GM12875 (cell line): ENCODE measurements at regions not wholly inside any gene's neighbourhood (a gene's known extent, or its start where the extent isn't known, plus 50 kb on each side); places are given as distances from the start of the nearest gene placed in this dataset.

ENCODE experiments used
- H3K4me3 ChIP-seq: one replicate; pipeline ENCODE4 v1.5.1; 2011; ENCODE audit warnings: low read depth, low read length, control low read depth
- TF ChIP-seq, protein P1 (sequence below): IDR thresholded peaks from 2 replicates; pipeline ENCODE4 v1.5.1; 2011; ENCODE audit warnings: low read depth, mild to moderate bottlenecking, control low read depth, inconsistent platforms, low read length, moderate library complexity, borderline replicate concordance; ENCODE audit not compliant: insufficient read depth

DNA sequence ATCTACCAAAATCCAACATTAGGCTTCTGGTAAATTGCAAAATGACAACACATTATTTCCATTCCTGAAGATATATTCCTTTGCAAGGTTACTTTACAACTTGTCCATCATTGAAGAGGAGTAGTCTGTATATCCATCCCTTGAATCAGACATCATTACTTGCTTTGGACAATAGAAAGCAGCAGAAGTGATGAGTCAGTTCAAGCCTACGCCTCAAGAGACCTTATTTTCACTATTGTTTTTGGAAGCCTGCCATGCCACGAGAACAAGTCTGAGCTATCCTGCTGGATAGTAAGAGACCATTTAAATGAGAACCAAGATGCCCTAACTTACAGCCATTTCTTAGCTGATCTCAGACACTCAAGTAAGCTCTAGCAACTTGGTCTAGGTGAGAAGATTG is 246.0 kb upstream of the HHIP start:
- TF ChIP-seq, protein P1, sequence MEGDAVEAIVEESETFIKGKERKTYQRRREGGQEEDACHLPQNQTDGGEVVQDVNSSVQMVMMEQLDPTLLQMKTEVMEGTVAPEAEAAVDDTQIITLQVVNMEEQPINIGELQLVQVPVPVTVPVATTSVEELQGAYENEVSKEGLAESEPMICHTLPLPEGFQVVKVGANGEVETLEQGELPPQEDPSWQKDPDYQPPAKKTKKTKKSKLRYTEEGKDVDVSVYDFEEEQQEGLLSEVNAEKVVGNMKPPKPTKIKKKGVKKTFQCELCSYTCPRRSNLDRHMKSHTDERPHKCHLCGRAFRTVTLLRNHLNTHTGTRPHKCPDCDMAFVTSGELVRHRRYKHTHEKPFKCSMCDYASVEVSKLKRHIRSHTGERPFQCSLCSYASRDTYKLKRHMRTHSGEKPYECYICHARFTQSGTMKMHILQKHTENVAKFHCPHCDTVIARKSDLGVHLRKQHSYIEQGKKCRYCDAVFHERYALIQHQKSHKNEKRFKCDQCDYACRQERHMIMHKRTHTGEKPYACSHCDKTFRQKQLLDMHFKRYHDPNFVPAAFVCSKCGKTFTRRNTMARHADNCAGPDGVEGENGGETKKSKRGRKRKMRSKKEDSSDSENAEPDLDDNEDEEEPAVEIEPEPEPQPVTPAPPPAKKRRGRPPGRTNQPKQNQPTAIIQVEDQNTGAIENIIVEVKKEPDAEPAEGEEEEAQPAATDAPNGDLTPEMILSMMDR, result no peak
- H3K4me3 ChIP-seq, result no peak overlapping the region

DNA sequence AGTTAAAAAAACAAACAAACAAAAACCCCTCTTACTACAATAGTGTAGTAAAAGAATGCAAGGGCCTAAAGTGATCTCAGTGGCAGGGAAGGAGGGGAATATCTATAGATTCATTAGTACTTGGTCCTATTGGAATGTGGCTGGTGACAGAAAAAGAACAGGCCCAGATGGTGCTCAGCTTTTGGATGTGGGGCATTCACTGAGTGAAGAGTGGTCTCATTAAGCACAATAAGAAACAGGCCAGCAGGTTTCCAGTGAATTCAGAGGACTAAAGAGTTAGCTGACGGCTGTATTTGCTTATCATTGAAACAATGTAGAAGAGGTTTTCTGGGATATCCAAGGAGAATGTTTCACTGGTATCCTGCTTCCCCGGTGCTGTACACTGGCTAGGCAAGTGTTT is 243.8 kb upstream of the HHIP start:
- no peak overlapping the region for H3K4me3 ChIP-seq
- TF ChIP-seq, protein P1, result no peak

DNA sequence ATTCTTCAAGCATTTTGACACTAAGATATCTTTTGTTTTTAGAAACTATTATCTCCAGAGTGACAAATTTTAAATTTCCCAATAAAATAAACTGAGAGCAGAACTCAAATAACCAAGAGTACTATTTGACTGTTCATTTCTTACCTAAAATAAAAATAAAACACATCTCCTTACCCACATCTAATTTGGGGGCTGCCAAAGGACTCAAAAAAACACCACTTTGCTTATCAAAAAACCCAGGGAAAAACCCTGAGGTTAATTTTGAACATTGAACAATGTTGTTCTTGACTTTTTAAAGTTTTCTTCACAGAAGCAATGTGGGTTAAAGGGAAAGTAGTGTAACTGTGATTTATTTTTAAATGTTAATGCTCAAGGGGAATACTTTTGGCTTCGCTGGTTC is 243.0 kb upstream of the HHIP start:
- TF ChIP-seq, protein P1, result no peak
- no peak overlapping the region for H3K4me3 ChIP-seq

DNA sequence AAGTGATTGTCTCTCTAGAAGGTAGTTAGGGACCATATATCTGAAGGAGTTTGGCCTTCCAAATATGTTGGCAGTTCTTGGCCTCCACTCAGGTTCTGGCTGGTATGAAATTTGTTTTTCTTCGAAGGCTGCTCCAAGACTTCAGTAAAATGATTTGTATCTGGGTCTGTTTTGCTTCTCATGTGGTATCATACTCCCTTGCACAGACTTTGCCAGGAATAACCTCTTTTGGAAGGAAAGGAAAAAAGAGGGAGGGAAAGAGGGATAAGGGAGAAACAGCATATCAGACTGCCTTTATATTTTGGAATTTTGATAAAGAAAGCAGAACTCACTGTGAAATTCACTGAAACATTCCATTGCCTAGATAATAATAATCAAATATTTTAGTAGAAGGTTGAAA is 242.1 kb upstream of the HHIP start:
- TF ChIP-seq, protein P1, result no peak

DNA sequence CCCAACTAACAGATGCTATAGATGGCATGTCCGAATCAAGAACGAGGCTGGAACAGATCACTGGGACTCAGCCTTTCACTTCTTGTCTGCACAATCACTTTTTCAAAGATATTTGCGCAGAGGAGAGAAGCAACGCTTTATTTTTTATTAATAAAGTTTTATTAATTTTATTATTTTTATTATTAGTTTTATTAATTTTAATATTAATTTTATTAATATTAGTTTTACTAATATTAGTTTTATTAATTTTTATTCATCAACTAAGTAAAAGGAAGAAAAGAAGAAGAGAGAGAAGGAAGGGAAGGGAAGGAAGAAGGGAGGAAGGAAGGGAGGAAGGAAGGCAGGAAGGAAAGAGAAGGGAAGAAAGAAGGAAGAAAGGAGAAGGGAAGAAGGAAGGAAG is 236.4 kb upstream of the HHIP start:
- TF ChIP-seq, protein P1, result no peak
- H3K4me3 ChIP-seq, result no peak overlapping the region

More for the DNA sequence above, 242.1 kb upstream of the HHIP start:
- H3K4me3 ChIP-seq, result no peak overlapping the region

DNA sequence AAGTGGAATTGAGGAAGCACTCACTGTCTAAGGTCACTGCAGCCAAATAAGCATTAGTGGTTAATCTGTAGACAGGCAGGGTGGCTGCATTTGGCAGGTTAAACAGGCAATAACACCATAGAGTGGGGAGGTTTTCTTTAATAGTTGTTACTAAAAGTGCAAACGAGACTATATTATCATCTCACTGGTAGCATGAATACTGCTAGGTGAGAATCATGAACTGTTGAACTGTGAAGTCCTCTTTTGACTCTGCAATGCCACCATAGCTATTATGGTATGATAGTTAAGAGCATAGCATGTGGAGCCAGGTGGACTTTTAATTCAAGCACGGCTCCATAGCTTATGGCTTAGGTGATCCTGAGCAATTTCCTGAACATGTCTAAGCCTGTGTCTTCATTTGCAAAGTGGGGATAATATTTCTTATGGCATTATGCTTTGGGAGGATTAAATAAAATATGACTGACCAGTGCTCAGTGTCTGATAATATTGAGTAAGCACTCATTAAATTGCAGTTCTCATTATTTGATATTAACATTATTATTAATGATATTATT is 235.6 kb upstream of the HHIP start:
- no peak overlapping the region for H3K4me3 ChIP-seq
- TF ChIP-seq, protein P1, result no peak

DNA sequence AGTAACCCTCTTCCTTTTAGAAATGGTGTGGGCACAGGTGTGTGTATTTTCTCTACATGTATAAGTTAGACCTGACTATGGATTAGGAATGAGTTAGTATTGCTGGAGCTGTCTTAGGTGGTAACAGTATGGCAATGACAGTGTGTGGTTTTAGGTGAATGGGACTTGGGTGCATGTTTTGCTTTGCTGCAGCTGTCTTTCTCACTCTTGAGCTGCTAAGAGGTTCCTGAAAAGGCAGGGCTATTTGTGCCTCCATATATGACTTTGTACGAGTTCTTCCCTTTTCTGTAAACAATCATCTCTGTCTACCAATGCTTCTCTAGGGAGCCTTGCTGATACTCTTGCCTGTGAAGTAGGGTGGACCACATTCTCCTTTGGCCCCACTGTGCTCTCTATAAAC is 234.8 kb upstream of the HHIP start:
- H3K4me3 ChIP-seq, result no peak overlapping the region
- TF ChIP-seq, protein P1, result no peak
